ENCODE measurements at regions not wholly inside any gene's neighbourhood (a gene's known extent, or its start where the extent isn't known, plus 50 kb on each side); places are given as distances from the start of the nearest gene placed in this dataset.

GRCh38 chr1:23625459-23625858, 66.1 kb upstream of the RPL11 start:
- no peaks in the 10 kb centered on the region for H3K27me3 ChIP-seq
- ATAC-seq (no peak), DNase-seq (no peak)
- intact Hi-C loops (cut with DNase I): no loop called here
- H3K4me1 ChIP-seq: no peaks in the 10 kb centered on the region
- H3K4me3 ChIP-seq: no peak overlapping the region
- H3K36me3 ChIP-seq: no peaks in the 10 kb centered on the region
- TF ChIP-seq POLR2A (IDR thresholded peaks at IDR 0.05) (no peak), CTCF (IDR thresholded peaks at IDR 0.05) (no peak)
- H3K27ac ChIP-seq: no peak overlapping the region
- H3K9me3 ChIP-seq: no peaks in the 10 kb centered on the region
- 89 to 94% (median 93%) methylated on average over 4 of the region's 4 CpGs for WGBS, 4 donors

- Histone ChIP-seq H3K36me3 (no peaks in the 10 kb centered on the region), H3K27ac (no peak overlapping the region), H3K4me1 (peaks cover 0 to 6% (median 0%) of the 10 kb centered on the region in 12 donors), H3K9me3 (no peaks in the 10 kb centered on the region), H3K4me3 (no peak overlapping the region), H3K27me3 (peaks cover 0 to 7% (median 0%) of the 10 kb centered on the region in 9 donors)
- intact Hi-C loops (cut with DNase I): no loop called here
- DNase-seq: no peak
- WGBS, 4 donors: 74 to 84% (median 76%) methylated on average over 4 of the region's 4 CpGs
- TF ChIP-seq POLR2A (IDR thresholded peaks at IDR 0.05) (no peak), CTCF (IDR thresholded peaks at IDR 0.05) (no peak)
- ATAC-seq: no peak
These were observed 65.1 kb upstream of the ID3 start for GRCh38 chr1:23624440-23624839.

GRCh38 chr1:23622284-23622683, 63.0 kb upstream of the ID3 start:
- Histone ChIP-seq H3K27ac (no peak overlapping the region), H3K9me3 (no peaks in the 10 kb centered on the region), H3K4me3 (no peak overlapping the region), H3K27me3 (peaks cover 0 to 12% (median 3%) of the 10 kb centered on the region in 9 donors), H3K4me1 (peaks cover 0 to 9% (median 0%) of the 10 kb centered on the region in 12 donors), H3K36me3 (no peaks in the 10 kb centered on the region)
- no peak for TF ChIP-seq CTCF (IDR thresholded peaks at IDR 0.05)
- TF ChIP-seq POLR2A (IDR thresholded peaks at IDR 0.05): no peak
- intact Hi-C loops (cut with DNase I): no loop called here
- no peak for ATAC-seq
- WGBS, 4 donors: 92 to 97% (median 96%) methylated on average over 4 of the region's 4 CpGs
- no peak for DNase-seq

- Histone ChIP-seq H3K4me3 (no peak overlapping the region), H3K4me1 (peaks cover 0 to 9% (median 0%) of the 10 kb centered on the region in 12 donors), H3K27ac (peak overlapping the region in 1 of 12 donors; percentile 33), H3K9me3 (no peaks in the 10 kb centered on the region), H3K27me3 (peaks cover 0 to 12% (median 3%) of the 10 kb centered on the region in 9 donors), H3K36me3 (no peaks in the 10 kb centered on the region)
- TF ChIP-seq POLR2A (IDR thresholded peaks at IDR 0.05): no peak
- no peak for TF ChIP-seq CTCF (IDR thresholded peaks at IDR 0.05)
- ATAC-seq (no peak), DNase-seq (no peak)
- intact Hi-C loops (cut with DNase I): no loop called here
- WGBS, 4 donors: 91 to 98% (median 94%) methylated on average over 5 of the region's 5 CpGs
These were observed 61.3 kb upstream of the ID3 start for GRCh38 chr1:23620605-23621004.

All from heart left ventricle (tissue), 16 donors.